MM.1S (cell line): ENCODE measurements at regions not wholly inside any gene's neighbourhood (a gene's known extent, or its start where the extent isn't known, plus 50 kb on each side); places are given as distances from the start of the nearest gene placed in this dataset.

Experiments
- EZH2 ChIP-seq: fragments of 300-600 bp; sonication (generic); optimal IDR thresholded peaks from 2 replicates; pipeline ENCODE3; 2017; ENCODE audit warnings: low read depth, mild to moderate bottlenecking, antibody characterized with exemption, low read length, mixed read lengths
- EZH2phosphoT487 ChIP-seq: fragments of 300-600 bp; sonication (generic); IDR thresholded peaks from 2 replicates; pipeline ENCODE4 v1.6.1; 2018; ENCODE audit warnings: antibody characterized with exemption, low read length
- TF ChIP-seq, protein P1 (sequence below): fragments of 300-600 bp; sonication (generic); IDR thresholded peaks from 2 replicates; pipeline ENCODE4 v1.5.1; 2016; ENCODE audit warnings: antibody characterized with exemption, low read length, mixed read lengths

DNA sequence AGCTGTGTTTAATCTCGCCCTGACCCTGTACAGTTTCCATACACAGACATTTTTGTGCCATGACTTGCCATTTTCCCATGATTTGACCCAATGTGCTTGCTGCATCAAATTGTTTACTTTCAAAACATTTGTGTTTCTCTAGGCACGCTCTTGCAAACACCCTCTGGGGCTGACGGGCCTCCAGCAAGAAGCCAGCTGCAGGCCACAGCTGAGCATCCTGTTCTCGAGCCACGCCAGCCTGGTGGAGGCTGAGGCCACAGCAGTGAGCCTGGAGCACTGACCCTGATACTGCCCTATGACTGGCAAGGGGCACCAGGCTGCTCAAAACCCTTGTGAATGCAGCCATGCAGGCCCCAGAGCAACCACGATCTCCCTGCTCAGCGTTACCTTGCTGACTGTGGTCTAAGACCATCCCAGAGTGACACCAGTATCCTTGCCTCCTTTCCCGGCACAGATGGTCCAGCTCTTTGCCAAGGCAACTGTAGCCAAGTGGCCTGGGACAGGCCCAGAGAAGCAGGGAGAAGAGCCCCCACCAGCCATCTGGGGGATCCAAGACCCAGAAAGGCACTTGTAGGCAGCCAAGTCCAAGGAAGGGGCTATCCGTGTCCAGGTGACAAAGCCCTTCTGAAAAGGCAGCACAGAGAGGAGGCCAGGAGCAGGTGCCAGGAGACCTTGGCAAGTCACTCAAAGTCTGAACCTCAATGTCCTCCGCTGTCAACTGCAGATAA lies 78.5 kb downstream of the OAT start:
- TF ChIP-seq, protein P1, sequence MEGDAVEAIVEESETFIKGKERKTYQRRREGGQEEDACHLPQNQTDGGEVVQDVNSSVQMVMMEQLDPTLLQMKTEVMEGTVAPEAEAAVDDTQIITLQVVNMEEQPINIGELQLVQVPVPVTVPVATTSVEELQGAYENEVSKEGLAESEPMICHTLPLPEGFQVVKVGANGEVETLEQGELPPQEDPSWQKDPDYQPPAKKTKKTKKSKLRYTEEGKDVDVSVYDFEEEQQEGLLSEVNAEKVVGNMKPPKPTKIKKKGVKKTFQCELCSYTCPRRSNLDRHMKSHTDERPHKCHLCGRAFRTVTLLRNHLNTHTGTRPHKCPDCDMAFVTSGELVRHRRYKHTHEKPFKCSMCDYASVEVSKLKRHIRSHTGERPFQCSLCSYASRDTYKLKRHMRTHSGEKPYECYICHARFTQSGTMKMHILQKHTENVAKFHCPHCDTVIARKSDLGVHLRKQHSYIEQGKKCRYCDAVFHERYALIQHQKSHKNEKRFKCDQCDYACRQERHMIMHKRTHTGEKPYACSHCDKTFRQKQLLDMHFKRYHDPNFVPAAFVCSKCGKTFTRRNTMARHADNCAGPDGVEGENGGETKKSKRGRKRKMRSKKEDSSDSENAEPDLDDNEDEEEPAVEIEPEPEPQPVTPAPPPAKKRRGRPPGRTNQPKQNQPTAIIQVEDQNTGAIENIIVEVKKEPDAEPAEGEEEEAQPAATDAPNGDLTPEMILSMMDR: no peak
- TF ChIP-seq EZH2 (no peak), EZH2phosphoT487 (no peak)
